AG04449 (cell line): ENCODE measurements at regions not wholly inside any gene's neighbourhood (a gene's known extent, or its start where the extent isn't known, plus 50 kb on each side); places are given as distances from the start of the nearest gene placed in this dataset.

Experiments used
- CTCF ChIA-PET: fragments of 350-600 bp; formaldehyde crosslinking; extraction: SDS; loops from one replicate; lab custom pipeline; 2021; ENCODE audit warnings: antibody characterized with exemption; lab: Yijun Ruan, JAX
- POLR2A ChIA-PET: fragments of 400-600, 350-600 bp; formaldehyde crosslinking; extraction: SDS; loops from one replicate; lab custom pipeline; 2020; ENCODE audit warnings: antibody characterized with exemption, inconsistent platforms; lab: Yijun Ruan, JAX
- DNase-seq: peaks from one replicate; pipeline ENCODE4 v3.0.0-alpha.2; 2010; ENCODE audit warnings: low read depth, low spot score
- H3K4me3 ChIP-seq: 2 replicates; pipeline ENCODE4 v1.5.1; 2011; ENCODE audit warnings: low read depth, mild to moderate bottlenecking, control low read depth, low read length
- CTCF ChIP-seq: IDR thresholded peaks from one replicate; pipeline ENCODE4 v1.5.1; 2011; ENCODE audit warnings: mild to moderate bottlenecking, moderate library complexity, low read length, control low read depth, inconsistent platforms; ENCODE audit not compliant: insufficient read depth; ENCODE audit errors: missing control alignments

- no peak overlapping the region for H3K4me3 ChIP-seq
- TF ChIP-seq CTCF = no peak
- ChIA-PET POLR2A (no interaction called here), CTCF (interaction anchor here (0.7 kb wide), 1 partner anchor 14 kb away, joined by 3 read pairs; no protein-coding TSS in a partner anchor)
- no peak for DNase-seq
Measured at GRCh38 chr18:10319026-10319425, 135.4 kb upstream of the APCDD1 start.

GRCh38 chr18:10319914-10320600 lies 134.4 kb upstream of the APCDD1 start:
- DNase-seq = no peak
- no peak overlapping the region for H3K4me3 ChIP-seq
- ChIA-PET CTCF (interaction anchor here (1.6 kb wide), 1 partner anchor 348 kb away, joined by 5 read pairs; no protein-coding TSS in a partner anchor), POLR2A (no interaction called here)
- no peak for TF ChIP-seq CTCF

- CTCF ChIA-PET = interaction anchor here (1.4 to 1.8 kb wide), 3 partner anchors 18 to 349 kb away, joined by 3 to 5 read pairs (median 5); no protein-coding TSS in a partner anchor
- no peak for TF ChIP-seq CTCF
- no peak overlapping the region for H3K4me3 ChIP-seq
- POLR2A ChIA-PET = no interaction called here
- DNase-seq = peak; percentile 19
Measured at GRCh38 chr18:10320791-10321190, 133.6 kb upstream of the APCDD1 start.

GRCh38 chr18:10321576-10321975 lies 132.9 kb upstream of the APCDD1 start:
- ChIA-PET CTCF (interaction anchor here (1.4 to 1.8 kb wide), 4 partner anchors 18 to 350 kb away, joined by 3 to 5 read pairs (median 5); no protein-coding TSS in a partner anchor), POLR2A (no interaction called here)
- TF ChIP-seq CTCF = no peak
- DNase-seq = no peak
- no peak overlapping the region for H3K4me3 ChIP-seq

GRCh38 chr18:10322004-10322403 lies 132.4 kb upstream of the APCDD1 start:
- CTCF ChIA-PET = interaction anchor here (1.4 to 1.8 kb wide), 4 partner anchors 17 to 350 kb away, joined by 3 to 5 read pairs (median 5); no protein-coding TSS in a partner anchor
- TF ChIP-seq CTCF = no peak

GRCh38 chr18:10322435-10322834 lies 132.0 kb upstream of the APCDD1 start:
- POLR2A ChIA-PET = no interaction called here
- H3K4me3 ChIP-seq = no peak overlapping the region
- CTCF ChIA-PET = interaction anchor here (1.4 to 1.8 kb wide), 2 partner anchors 17 to 306 kb away, joined by 5 read pairs; no protein-coding TSS in a partner anchor
- DNase-seq = no peak
- TF ChIP-seq CTCF = no peak

More at GRCh38 chr18:10322004-10322403, 132.4 kb upstream of the APCDD1 start:
- DNase-seq = no peak
- no peak overlapping the region for H3K4me3 ChIP-seq
- POLR2A ChIA-PET = no interaction called here
